ENCODE measurements at regions not wholly inside any gene's neighbourhood (a gene's known extent, or its start where the extent isn't known, plus 50 kb on each side); places are given as distances from the start of the nearest gene placed in this dataset.
"Not testable (repeated sequence)": the region's sequence is repeated elsewhere in the genome, so short reads cannot be mapped to it uniquely, and the experiment has no call there.

DNA sequence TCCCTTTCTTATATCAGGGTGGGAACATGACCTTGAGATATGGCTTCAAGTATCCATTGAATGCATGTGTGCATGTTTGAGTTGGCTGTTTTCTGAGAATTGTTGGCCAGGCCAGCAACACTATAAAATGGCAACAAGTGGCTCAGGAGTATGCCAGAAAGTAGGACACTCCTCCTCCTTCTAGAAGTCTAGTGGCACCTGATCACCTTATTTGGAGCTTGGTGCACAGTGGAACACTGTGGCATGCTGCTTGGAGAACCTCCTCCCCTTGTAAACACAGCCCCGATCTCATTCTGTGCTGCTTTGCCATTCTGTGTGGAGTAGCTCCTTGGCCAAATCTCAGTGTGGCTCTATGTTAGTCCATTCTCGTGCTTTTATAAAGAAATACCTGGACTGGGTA is 114.8 kb upstream of the NDN start:
- TF ChIP-seq, protein P1, sequence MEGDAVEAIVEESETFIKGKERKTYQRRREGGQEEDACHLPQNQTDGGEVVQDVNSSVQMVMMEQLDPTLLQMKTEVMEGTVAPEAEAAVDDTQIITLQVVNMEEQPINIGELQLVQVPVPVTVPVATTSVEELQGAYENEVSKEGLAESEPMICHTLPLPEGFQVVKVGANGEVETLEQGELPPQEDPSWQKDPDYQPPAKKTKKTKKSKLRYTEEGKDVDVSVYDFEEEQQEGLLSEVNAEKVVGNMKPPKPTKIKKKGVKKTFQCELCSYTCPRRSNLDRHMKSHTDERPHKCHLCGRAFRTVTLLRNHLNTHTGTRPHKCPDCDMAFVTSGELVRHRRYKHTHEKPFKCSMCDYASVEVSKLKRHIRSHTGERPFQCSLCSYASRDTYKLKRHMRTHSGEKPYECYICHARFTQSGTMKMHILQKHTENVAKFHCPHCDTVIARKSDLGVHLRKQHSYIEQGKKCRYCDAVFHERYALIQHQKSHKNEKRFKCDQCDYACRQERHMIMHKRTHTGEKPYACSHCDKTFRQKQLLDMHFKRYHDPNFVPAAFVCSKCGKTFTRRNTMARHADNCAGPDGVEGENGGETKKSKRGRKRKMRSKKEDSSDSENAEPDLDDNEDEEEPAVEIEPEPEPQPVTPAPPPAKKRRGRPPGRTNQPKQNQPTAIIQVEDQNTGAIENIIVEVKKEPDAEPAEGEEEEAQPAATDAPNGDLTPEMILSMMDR (conservative IDR thresholded peaks at IDR 0.05), result no peak
- H3K14ac ChIP-seq (ENCODE audit: insufficient read depth, low read length), result no peak overlapping the region
- Mint-ChIP-seq H3K36me3 (ENCODE audit: insufficient read depth in 1 of 3, low read depth in 3 of 3) (peaks cover 0 to 5% (median 2%) of the 10 kb centered on the region in 3 experiments; a peak in 2 of 7 replicates), H3K27me3 (ENCODE audit: low read depth) (peaks cover 6% of the 10 kb centered on the region), H3K4me3 (no peak overlapping the region), H3K27ac (no peak overlapping the region), H3K9me3 (peaks cover 77 to 83% of the 10 kb centered on the region in 2 experiments), H3K4me1 (0 out of 4 replicates have a peak, but pooled peaks cover 0 to 2% of the 10 kb centered on the region in 2 experiments)
- H3K9ac ChIP-seq (ENCODE audit: extremely low read depth, insufficient read length, low read length), result no peak overlapping the region
- no peak overlapping the region for H3K27ac ChIP-seq (ENCODE audit: insufficient read length, low read depth, low read length)
- no peaks in the 10 kb centered on the region for H3K79me1 ChIP-seq (ENCODE audit: insufficient read depth, low read depth, low read length, poor library complexity, severe bottlenecking)
- no peak overlapping the region for H4K91ac ChIP-seq (ENCODE audit: insufficient read length, low read depth, low read length)
- no peaks in the 10 kb centered on the region for H3K27me3 ChIP-seq (ENCODE audit: insufficient read depth, low read length)
- H4K20me1 ChIP-seq (ENCODE audit: control insufficient read depth, insufficient read depth, insufficient read length), result no peaks in the 10 kb centered on the region
- no peak overlapping the region for H2AFZ ChIP-seq (ENCODE audit: low read length)
- H2BK20ac ChIP-seq (ENCODE audit: low read depth, low read length, poor library complexity, severe bottlenecking), result no peak overlapping the region
- H3K79me2 ChIP-seq (ENCODE audit: insufficient read depth, low read length), result no peaks in the 10 kb centered on the region
- peaks cover 49% of the 10 kb centered on the region for H3K9me3 ChIP-seq (ENCODE audit: control insufficient read depth, low read depth, low read length)
- no peak overlapping the region for H2AK5ac ChIP-seq (ENCODE audit: insufficient read length, low read length)
- H3K23ac ChIP-seq (ENCODE audit: insufficient read length, low read depth, low read length), result no peak overlapping the region
- H2BK5ac ChIP-seq (ENCODE audit: insufficient read length, low read length), result no peak overlapping the region
- no peak overlapping the region for H4K5ac ChIP-seq (ENCODE audit: insufficient read length, low read depth, low read length)
- WGBS (ENCODE audit: extremely low coverage, insufficient read length, low lambda C conversion rate), result no CpG with 5 or more reads among the region's 2 CpGs
- H3K23me2 ChIP-seq (ENCODE audit: insufficient read length, low read depth, low read length, poor library complexity, severe bottlenecking), result no peaks in the 10 kb centered on the region
- DNase-seq, result no peak
- no peaks in the 10 kb centered on the region for H3K4me1 ChIP-seq (ENCODE audit: insufficient read depth, low read length)
- H3T11ph ChIP-seq (ENCODE audit: low read length), result no peak overlapping the region
- H3K18ac ChIP-seq (ENCODE audit: insufficient read length, low read depth, low read length), result no peak overlapping the region
- no peak overlapping the region for H3K4me2 ChIP-seq (ENCODE audit: insufficient read depth, insufficient read length, low read length)
- H3K56ac ChIP-seq (ENCODE audit: insufficient read length, low read depth, low read length), result no peak overlapping the region
- no peak overlapping the region for H2BK12ac ChIP-seq (ENCODE audit: insufficient read length, low read depth, low read length)
- no peak overlapping the region for H2BK120ac ChIP-seq (ENCODE audit: low read depth, low read length, poor library complexity, severe bottlenecking)
- H3K4ac ChIP-seq (ENCODE audit: low read depth, low read length), result no peak overlapping the region
- no peak overlapping the region for H2BK15ac ChIP-seq (ENCODE audit: low read depth, low read length)
- no peak overlapping the region for H4K8ac ChIP-seq (replicated peaks; ENCODE audit: insufficient read length, low read depth, low read length)

DNA sequence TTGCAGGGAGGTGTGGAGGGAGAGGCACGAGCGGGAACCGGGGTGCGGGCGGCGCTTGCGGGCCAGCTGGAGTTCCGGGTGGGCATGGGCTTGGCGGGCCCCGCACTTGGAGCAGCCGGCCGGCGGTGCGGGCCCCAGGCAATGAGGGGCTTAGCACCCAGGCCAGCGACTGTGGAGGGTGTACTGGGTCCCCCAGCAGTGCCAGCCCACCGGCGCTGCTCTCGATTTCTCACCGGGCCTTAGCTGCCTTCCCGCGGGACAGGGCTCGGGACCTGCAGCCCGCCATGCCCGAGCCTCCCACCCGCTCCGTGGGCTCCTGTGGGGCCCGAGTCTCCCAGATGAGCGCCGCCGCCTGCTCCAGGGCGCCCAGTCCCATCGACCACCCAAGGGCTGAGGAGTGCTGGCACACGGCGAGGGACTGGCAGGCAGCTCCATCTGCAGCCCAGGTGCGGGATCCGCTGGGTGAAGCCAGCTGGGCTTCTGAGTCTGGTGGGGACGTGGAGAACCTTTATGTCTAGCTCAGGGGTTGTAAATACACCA is 115.9 kb upstream of the NDN start:
- H2BK120ac ChIP-seq (ENCODE audit: low read depth, low read length, poor library complexity, severe bottlenecking); H3K79me2 ChIP-seq (ENCODE audit: insufficient read depth, low read length); H3K23ac ChIP-seq (ENCODE audit: insufficient read length, low read depth, low read length); H3K4me1 Mint-ChIP-seq; H4K5ac ChIP-seq (ENCODE audit: insufficient read length, low read depth, low read length); H2BK15ac ChIP-seq (ENCODE audit: low read depth, low read length); H2BK12ac ChIP-seq (ENCODE audit: insufficient read length, low read depth, low read length); H3K18ac ChIP-seq (ENCODE audit: insufficient read length, low read depth, low read length); H3K36me3 Mint-ChIP-seq (ENCODE audit: insufficient read depth in 1 of 3, low read depth in 3 of 3); H3K27ac ChIP-seq (ENCODE audit: insufficient read length, low read depth, low read length); H2BK20ac ChIP-seq (ENCODE audit: low read depth, low read length, poor library complexity, severe bottlenecking); H3K79me1 ChIP-seq (ENCODE audit: insufficient read depth, low read depth, low read length, poor library complexity, severe bottlenecking); H3K56ac ChIP-seq (ENCODE audit: insufficient read length, low read depth, low read length); H3K4ac ChIP-seq (ENCODE audit: low read depth, low read length); H2AFZ ChIP-seq (ENCODE audit: low read length); H3T11ph ChIP-seq (ENCODE audit: low read length); H3K27ac Mint-ChIP-seq; H3K9ac ChIP-seq (ENCODE audit: extremely low read depth, insufficient read length, low read length); H3K14ac ChIP-seq (ENCODE audit: insufficient read depth, low read length); H3K27me3 Mint-ChIP-seq (ENCODE audit: low read depth); H3K4me1 ChIP-seq (ENCODE audit: insufficient read depth, low read length); DNase-seq; H4K20me1 ChIP-seq (ENCODE audit: control insufficient read depth, insufficient read depth, insufficient read length); H3K4me3 Mint-ChIP-seq; H3K27me3 ChIP-seq (ENCODE audit: insufficient read depth, low read length); H4K8ac ChIP-seq (replicated peaks; ENCODE audit: insufficient read length, low read depth, low read length); H4K91ac ChIP-seq (ENCODE audit: insufficient read length, low read depth, low read length); H3K4me2 ChIP-seq (ENCODE audit: insufficient read depth, insufficient read length, low read length); H3K23me2 ChIP-seq (ENCODE audit: insufficient read length, low read depth, low read length, poor library complexity, severe bottlenecking); H2AK5ac ChIP-seq (ENCODE audit: insufficient read length, low read length); H2BK5ac ChIP-seq (ENCODE audit: insufficient read length, low read length): not testable (repeated sequence)
- no CpG with 5 or more reads among the region's 37 CpGs for WGBS (ENCODE audit: extremely low coverage, insufficient read length, low lambda C conversion rate)
- peaks cover 77 to 81% of the 10 kb centered on the region in 2 experiments for H3K9me3 Mint-ChIP-seq
- peaks cover 51% of the 10 kb centered on the region for H3K9me3 ChIP-seq (ENCODE audit: control insufficient read depth, low read depth, low read length)
